IgD-negative memory B cell (primary cell): ENCODE measurements at regions not wholly inside any gene's neighbourhood (a gene's known extent, or its start where the extent isn't known, plus 50 kb on each side); places are given as distances from the start of the nearest gene placed in this dataset.
A peak's percentile ranks its signal among the peaks of the same experiment; 100 is the strongest.

Source experiments
- H3K27ac Mint-ChIP-seq, 3 donors: one replicate each; pipeline ENCODE4 v1.8.0; 2020 to 2022; ENCODE audit warnings: mild to moderate bottlenecking in 3 of 3, mixed read lengths in 3 of 3, moderate library complexity in 1 of 3
- H3K27me3 Mint-ChIP-seq: one replicate; pipeline ENCODE4 v1.8.0; 2021; ENCODE audit warnings: mixed read lengths
- H3K36me3 Mint-ChIP-seq: one replicate; pipeline ENCODE4 v1.8.0; 2020; ENCODE audit warnings: mild to moderate bottlenecking, mixed read lengths
- H3K4me1 Mint-ChIP-seq, 3 donors: one replicate each; pipeline ENCODE4 v1.8.0; 2020 to 2022; ENCODE audit warnings: mixed read lengths in 3 of 3, mild to moderate bottlenecking in 1 of 3
- H3K4me3 Mint-ChIP-seq, 4 donors: one replicate each; pipeline ENCODE4 v1.8.0; 2020 to 2022; ENCODE audit warnings: mild to moderate bottlenecking in 4 of 4, mixed read lengths in 4 of 4, moderate library complexity in 3 of 4
- H3K9me3 Mint-ChIP-seq, 3 donors: one replicate each; pipeline ENCODE4 v1.8.0; 2020 to 2021; ENCODE audit warnings: mixed read lengths in 3 of 3, mild to moderate bottlenecking in 1 of 3

DNA sequence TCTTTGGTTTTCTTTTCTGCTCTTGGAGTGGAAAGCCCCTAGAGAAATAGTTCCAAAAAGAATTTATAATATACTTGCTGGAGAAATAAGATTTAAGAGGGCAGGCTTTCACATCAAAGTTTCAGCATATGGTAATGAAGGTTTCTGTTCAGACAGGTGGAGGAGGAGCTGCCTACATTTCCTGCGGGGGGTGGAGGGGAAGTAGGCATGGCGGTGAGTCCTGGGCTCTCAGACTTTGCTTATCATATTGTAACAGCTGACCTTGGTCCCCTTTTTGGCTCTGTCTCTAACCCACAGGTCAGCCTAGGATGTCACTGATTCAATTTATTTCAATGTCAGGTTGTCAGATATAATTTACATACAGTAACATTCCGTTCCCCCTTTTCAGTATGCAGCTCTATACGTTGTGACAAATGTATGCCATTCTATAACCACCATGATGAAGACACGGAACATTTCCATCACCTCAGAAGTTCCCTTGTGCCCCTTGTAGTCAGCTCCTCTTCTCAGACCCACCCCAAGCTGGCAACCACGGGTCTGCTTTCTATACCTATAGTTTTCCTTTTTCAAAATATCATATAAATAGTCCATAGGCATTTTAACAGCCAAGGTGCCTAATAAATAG is 77.6 kb upstream of the GGTLC1 start:
- H3K9me3 Mint-ChIP-seq, result peaks cover 0 to 18% (median 4%) of the 10 kb centered on the region in 3 donors

DNA sequence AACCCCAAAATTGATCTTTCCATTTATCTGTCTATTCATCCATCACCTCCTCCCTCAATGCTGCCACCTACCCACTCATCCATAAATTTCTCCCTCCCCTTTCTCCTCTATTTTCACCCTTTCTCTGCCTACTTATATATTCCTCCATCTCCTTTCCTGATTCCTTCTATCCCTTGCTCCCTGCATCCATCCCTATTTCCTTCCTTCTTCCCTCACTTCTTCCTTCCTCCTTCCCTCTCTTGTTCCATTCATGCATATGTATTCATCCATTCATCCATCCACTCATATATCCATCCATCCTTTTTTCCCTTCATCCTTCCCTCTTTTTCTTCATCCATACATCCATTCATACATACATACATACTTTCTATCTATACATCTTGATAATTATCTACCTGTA is 76.3 kb upstream of the GGTLC1 start:
- Mint-ChIP-seq H3K9me3 (peaks cover 0 to 7% (median 0%) of the 10 kb centered on the region in 3 donors), H3K27me3 (peaks cover 1% of the 10 kb centered on the region), H3K36me3 (no peaks in the 10 kb centered on the region), H3K4me3 (no peak overlapping the region), H3K4me1 (no peaks in the 10 kb centered on the region), H3K27ac (no peak overlapping the region)

More for the DNA sequence above, 77.6 kb upstream of the GGTLC1 start:
- no peaks in the 10 kb centered on the region for H3K36me3 Mint-ChIP-seq
- H3K4me3 Mint-ChIP-seq, result peak overlapping the region in 1 of 4 donors; percentile 66
- H3K27me3 Mint-ChIP-seq, result peaks cover 1% of the 10 kb centered on the region
- H3K27ac Mint-ChIP-seq, result no peak overlapping the region
- H3K4me1 Mint-ChIP-seq, result no peaks in the 10 kb centered on the region

DNA sequence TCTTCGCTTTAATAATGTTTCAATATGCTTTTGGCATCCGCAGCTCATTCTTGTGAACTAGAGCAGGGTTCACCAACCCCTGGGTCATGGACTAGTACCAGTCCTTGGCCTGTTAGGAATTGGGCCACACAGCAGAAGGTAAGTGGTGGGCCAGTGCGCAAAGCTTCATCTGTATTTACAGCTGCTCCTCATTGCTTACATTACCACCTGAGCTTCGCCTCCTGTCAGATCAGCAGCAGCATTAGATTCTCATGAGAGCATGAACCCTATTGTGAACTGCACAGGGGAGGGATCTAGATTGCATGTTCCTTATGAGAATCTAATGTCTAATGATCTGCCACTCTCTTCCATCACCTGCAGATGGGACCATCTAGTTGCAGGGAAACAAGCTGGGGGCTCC is 75.5 kb upstream of the GGTLC1 start:
- Mint-ChIP-seq H3K4me1 (no peaks in the 10 kb centered on the region), H3K4me3 (peak overlapping the region in 1 of 4 donors; percentile 23), H3K27me3 (peaks cover 1% of the 10 kb centered on the region), H3K27ac (no peak overlapping the region), H3K36me3 (no peaks in the 10 kb centered on the region), H3K9me3 (peaks cover 0 to 3% (median 0%) of the 10 kb centered on the region in 3 donors)

DNA sequence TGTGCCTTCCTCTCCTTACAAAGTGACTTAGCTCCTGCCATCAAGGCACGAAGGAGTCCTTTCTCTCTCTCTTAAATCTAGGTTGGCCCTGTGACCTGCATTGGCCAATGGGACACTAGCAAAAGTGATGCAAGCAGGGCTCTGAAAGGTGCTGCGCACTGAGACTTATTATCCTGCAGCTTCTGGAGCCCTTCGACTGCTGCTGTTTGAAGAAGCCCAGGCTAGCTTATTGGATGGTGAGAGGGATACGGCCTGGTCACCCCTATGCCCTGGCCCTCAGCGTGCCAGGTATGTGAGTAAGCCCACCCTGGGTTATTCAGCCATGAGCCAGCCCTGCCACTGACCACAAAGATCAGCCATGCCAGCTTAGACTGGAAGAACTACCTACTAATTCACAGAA is 74.5 kb upstream of the GGTLC1 start:
- Mint-ChIP-seq H3K27ac (no peak overlapping the region), H3K4me1 (no peaks in the 10 kb centered on the region), H3K9me3 (peaks cover 0 to 3% (median 0%) of the 10 kb centered on the region in 3 donors), H3K36me3 (no peaks in the 10 kb centered on the region), H3K4me3 (no peak overlapping the region), H3K27me3 (peaks cover 1% of the 10 kb centered on the region)

DNA sequence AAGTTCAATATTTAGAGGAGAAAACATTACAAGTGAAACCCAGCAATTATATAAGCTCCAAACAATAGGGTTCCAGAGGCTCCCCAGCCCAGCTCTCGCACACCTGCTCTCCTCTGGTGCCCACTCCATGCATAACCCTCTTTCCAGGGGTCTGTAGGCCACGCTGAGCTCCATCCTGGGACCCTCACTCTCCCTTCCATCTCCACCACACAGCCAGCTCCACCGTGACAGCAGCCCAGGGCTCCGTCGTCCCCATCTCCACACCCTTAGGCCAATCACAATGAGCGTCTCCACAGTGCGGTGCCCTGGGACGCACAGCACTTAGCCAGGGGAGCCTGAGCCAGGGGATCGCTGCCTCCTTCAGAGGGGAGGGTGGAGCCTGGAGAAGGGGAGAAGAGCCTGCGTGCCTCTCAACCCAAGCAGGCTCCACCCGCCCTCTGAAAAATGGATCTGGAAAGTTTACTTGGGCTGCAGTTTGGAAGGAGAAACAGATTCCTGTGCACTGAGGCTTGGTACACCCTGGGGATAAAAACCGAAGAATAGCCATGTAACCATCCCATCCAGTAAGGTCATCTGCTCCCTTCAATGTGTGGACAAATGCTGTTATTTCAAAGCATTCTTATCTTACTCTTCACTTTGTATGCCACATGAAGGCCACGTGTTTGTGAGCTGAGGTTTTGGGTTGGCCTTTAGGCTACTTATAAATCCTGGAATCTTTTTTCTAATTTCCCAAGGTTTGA is 72.4 kb upstream of the GGTLC1 start:
- peaks cover 0 to 3% (median 0%) of the 10 kb centered on the region in 3 donors for H3K9me3 Mint-ChIP-seq

DNA sequence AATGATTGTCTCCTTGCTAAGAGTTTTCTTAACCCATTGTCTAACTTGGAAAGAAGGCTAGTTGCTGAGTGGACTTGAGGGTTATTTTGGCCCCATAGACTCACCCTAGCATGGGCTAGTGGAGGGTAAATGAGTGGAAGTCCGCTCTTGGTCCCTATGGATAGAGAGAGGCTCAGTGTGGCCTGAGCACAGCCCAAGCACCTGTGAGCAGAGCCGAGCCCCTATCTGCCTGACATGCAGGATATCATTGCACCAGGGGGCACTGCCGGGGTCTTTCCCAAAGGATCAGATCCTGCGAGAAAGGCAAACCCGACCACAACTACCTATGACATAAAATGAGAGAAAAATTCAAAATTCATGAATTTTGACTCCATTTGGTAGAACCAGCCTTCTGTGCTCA is 70.6 kb upstream of the GGTLC1 start:
- Mint-ChIP-seq H3K27ac (no peak overlapping the region), H3K36me3 (no peaks in the 10 kb centered on the region), H3K27me3 (peaks cover 3% of the 10 kb centered on the region), H3K4me1 (no peaks in the 10 kb centered on the region), H3K4me3 (no peak overlapping the region), H3K9me3 (peaks cover 0 to 3% (median 0%) of the 10 kb centered on the region in 3 donors)

More for the DNA sequence above, 72.4 kb upstream of the GGTLC1 start:
- no peaks in the 10 kb centered on the region for H3K4me1 Mint-ChIP-seq
- no peaks in the 10 kb centered on the region for H3K27me3 Mint-ChIP-seq
- H3K4me3 Mint-ChIP-seq, result no peak overlapping the region
- no peak overlapping the region for H3K27ac Mint-ChIP-seq
- no peaks in the 10 kb centered on the region for H3K36me3 Mint-ChIP-seq

DNA sequence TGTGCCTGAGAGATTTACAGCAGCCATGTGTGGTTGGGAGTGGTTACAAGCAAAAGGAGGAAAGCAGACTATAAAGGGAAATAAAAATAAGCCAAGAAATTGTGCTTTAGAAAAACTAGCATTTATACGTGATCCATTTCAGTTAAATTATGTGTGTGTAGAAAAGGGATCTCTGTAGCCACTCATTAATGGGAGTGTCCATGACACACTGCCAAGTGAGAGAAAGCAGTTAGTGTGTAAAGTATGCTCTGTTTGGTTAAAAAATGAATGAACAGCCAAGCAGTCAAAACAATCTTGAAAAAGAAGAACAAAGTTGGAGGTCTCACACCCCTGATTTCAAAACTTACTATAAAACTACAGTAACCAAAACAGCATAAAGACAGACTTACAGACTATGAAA is 67.9 kb upstream of the GGTLC1 start:
- Mint-ChIP-seq H3K27ac (no peak overlapping the region), H3K4me3 (no peak overlapping the region)

DNA sequence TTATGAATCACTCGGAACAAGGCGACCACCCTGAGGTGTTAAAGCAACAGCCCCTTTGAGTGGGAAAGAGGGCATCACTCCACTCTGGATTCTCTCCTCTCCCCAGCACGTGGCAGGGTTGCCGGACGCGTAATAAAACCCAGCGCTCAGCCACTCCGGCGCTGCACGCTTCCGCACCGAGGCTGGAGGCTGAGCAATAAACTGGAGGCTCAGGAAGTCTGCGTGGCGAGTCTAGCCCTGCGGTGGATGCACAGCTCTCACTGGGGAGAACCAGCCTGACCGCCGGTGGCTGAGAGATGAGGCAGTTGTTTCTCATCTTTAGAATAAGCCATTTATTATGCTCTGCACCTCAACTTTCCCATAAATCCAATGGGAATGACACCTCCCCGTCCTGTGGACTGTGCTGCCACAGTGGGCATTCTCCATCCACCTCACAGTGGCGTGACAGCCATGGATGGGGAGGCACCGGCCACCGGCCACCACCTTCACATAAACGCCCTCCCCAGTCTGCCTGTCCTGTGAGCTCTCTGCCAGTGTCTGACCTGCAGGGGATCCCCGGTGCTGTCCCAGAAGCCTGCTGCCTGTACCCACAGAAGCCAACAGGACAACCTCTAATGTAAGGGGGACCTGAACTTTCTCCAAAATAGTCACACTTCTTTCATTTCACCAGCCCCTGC is 64.2 kb upstream of the GGTLC1 start:
- Mint-ChIP-seq H3K36me3 (peaks cover 1% of the 10 kb centered on the region), H3K27me3 (peaks cover 3% of the 10 kb centered on the region), H3K27ac (no peak overlapping the region), H3K4me3 (no peak overlapping the region), H3K9me3 (no peaks in the 10 kb centered on the region), H3K4me1 (no peaks in the 10 kb centered on the region)

More for the DNA sequence above, 67.9 kb upstream of the GGTLC1 start:
- peaks cover 3% of the 10 kb centered on the region for H3K27me3 Mint-ChIP-seq
- no peaks in the 10 kb centered on the region for H3K36me3 Mint-ChIP-seq
- H3K4me1 Mint-ChIP-seq, result no peaks in the 10 kb centered on the region
- H3K9me3 Mint-ChIP-seq, result peaks cover 0 to 3% (median 0%) of the 10 kb centered on the region in 3 donors

DNA sequence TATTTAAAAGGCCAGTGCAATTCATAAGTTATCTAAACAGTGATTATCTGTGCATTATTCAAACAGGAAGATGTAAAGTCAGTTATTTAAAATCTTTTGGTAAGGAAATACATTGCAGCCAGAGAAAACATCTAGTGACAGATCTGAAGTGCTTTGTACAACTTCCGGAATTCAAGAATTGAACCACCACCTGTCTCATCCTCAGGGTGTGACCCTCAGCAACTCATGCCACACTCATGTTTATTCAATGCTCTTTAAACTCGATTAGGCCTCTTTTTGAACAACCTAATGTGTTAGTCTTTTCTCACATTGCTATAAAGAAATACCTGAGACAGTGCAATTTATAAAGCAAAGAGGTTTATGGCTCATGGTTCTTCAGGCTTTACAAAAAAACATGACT is 62.6 kb upstream of the GGTLC1 start:
- Mint-ChIP-seq H3K4me1 (no peaks in the 10 kb centered on the region), H3K4me3 (no peak overlapping the region), H3K36me3 (peaks cover 1% of the 10 kb centered on the region), H3K27ac (peak overlapping the region in 1 of 3 donors; percentile 33), H3K27me3 (peaks cover 3% of the 10 kb centered on the region), H3K9me3 (no peaks in the 10 kb centered on the region)

DNA sequence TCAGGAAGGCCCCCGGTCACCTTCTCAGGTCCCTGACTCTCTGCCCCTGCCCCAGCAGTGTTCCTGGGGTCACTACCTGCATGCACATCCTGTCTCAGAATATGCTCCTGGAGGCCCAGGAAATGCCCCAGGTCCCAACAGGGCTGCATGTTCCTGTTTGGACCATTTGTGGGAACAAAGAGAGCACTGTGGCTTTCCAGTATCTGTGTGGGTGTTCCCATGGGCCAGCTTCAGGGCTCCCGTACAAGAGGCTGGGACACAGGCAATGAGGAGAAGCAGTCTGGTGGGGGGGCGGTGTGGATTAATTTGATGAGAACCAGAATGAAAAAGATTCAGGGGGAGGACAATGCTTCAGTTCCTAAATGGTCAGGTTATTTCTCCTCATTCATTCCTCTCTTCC is 61.5 kb upstream of the GGTLC1 start:
- no peaks in the 10 kb centered on the region for H3K9me3 Mint-ChIP-seq
- no peak overlapping the region for H3K27ac Mint-ChIP-seq
- no peak overlapping the region for H3K4me3 Mint-ChIP-seq
- peaks cover 1% of the 10 kb centered on the region for H3K36me3 Mint-ChIP-seq
- no peaks in the 10 kb centered on the region for H3K4me1 Mint-ChIP-seq
- no peaks in the 10 kb centered on the region for H3K27me3 Mint-ChIP-seq

DNA sequence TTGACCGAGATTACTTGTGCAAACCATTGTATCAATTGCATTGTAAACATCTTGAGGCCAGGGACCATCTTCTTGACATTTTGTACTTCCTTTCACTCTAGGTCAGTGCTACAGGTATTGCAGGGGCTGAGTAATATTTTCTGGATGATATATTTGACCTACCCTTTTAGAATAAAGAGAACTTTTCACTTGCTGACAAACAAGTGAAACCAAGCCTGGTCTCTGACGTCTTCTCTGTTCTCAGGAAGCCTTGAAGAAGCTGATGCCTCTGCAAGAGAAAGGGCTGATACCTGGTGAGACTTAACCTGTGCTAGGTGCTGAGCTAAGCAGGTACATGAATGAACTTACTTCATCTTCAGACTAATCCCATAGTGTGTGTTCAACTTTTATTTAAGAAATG is 60.5 kb upstream of the GGTLC1 start:
- Mint-ChIP-seq H3K27me3 (no peaks in the 10 kb centered on the region), H3K4me1 (no peaks in the 10 kb centered on the region), H3K4me3 (no peak overlapping the region), H3K27ac (no peak overlapping the region), H3K9me3 (no peaks in the 10 kb centered on the region), H3K36me3 (peaks cover 1% of the 10 kb centered on the region)

DNA sequence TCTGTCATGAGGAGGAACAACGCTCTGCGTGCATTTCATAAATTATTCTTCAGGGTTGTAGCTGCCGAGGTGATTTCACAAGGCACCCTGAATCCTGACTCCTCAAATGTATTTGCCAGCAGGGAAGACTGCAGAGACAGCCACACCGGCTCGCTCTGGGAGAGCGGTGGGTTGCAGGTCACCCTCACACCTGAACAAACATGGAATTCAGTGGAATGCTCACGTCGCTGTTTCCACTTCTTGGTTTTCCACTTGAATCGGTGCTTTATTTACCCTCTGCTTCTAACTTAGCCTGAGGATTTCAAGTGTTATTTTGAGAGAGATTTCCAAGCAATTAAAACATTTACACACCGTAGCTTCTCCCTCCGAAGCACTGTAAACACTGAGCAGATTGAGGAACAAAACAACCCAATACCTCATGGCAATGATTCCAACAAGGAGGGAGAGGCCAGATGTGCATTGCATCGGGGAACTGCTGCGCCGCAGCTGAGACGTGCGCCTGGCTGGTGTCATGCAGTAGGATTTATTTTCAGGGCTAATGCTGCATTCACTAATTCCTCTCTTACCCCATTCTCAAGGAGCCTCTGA is 59.5 kb upstream of the GGTLC1 start:
- H3K4me3 Mint-ChIP-seq, result no peak overlapping the region
- H3K36me3 Mint-ChIP-seq, result peaks cover 1% of the 10 kb centered on the region
- H3K27ac Mint-ChIP-seq, result no peak overlapping the region
- no peaks in the 10 kb centered on the region for H3K9me3 Mint-ChIP-seq
- H3K4me1 Mint-ChIP-seq, result no peaks in the 10 kb centered on the region
- H3K27me3 Mint-ChIP-seq, result no peaks in the 10 kb centered on the region

DNA sequence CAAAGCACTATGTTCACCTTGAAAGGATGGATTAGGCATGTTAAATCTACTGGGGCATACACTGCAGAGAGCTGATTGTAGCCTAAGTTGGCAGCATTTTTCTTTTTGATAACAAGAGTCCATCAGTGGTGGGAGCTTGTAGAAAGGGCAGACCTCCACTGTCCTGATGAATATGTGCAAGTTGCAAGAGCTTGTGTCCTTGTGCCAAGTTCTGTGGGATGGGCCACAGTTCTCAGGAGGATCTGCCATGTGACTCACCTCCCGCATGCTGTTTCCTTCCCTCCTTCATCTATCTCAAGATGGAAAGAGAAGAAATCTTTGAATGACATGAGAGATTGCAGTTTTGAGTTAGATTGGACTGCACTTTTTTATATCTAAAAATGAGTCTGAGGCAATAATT is 58.3 kb upstream of the GGTLC1 start:
- peaks cover 1% of the 10 kb centered on the region for H3K36me3 Mint-ChIP-seq
- no peaks in the 10 kb centered on the region for H3K9me3 Mint-ChIP-seq
- no peak overlapping the region for H3K27ac Mint-ChIP-seq
- H3K4me3 Mint-ChIP-seq, result no peak overlapping the region
- H3K4me1 Mint-ChIP-seq, result no peaks in the 10 kb centered on the region
- no peaks in the 10 kb centered on the region for H3K27me3 Mint-ChIP-seq

DNA sequence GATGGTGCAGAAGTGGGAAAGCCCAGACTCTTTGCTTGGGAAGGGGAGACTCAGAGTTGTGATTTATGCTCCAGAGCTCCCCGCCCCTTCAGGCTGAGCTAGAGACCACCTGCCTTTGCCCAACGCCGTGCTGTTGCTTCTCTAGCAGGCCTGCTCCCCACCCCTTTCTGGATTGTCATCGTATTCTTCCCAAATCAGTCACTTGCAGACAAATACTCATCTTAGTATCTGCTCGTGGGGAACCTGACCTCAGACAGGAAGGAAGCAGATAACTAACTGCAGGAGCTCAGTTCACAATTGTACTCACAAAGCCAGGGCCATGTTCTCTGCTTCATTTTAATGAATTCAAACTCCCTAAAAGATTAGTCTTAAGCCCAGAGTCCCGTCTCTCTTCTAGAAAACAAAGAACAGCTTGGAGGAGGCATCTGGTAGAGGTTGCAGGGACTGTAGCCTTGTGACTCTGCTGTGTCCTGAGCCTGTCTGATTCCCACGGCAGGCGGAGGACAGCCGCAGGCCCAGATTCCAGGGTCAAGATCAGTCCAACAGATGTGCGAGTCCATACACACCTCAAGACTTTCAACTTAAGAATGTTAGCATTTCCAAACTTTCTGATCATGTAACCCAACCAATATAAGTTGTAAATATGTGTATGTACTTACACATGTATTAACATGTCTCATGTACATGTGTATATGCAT is 57.2 kb upstream of the GGTLC1 start:
- Mint-ChIP-seq H3K27me3 (no peaks in the 10 kb centered on the region), H3K4me1 (no peaks in the 10 kb centered on the region), H3K27ac (no peak overlapping the region), H3K36me3 (peaks cover 1% of the 10 kb centered on the region), H3K4me3 (no peak overlapping the region), H3K9me3 (no peaks in the 10 kb centered on the region)

DNA sequence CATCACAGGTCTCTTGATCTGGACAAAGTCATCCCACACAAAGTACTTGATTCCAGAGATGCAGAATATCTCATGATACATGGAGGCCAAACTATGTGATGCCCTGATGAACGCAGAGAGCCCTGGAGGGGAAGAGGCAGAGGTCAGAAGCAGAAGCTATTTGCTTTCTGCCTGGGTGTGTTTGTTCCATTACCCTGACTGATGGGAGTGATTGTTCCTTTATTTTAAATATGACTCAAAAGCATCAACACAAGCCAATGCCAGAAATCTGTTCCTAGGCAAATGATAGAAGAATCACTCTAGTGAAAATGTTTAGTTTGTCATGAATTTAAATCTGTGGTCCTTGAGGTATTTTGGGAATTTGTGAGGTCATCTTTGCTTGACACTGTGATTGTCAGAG is 54.7 kb upstream of the GGTLC1 start:
- peaks cover 2% of the 10 kb centered on the region for H3K27me3 Mint-ChIP-seq
- no peaks in the 10 kb centered on the region for H3K4me1 Mint-ChIP-seq
- H3K27ac Mint-ChIP-seq, result no peak overlapping the region
- H3K9me3 Mint-ChIP-seq, result no peaks in the 10 kb centered on the region
- no peak overlapping the region for H3K4me3 Mint-ChIP-seq
- H3K36me3 Mint-ChIP-seq, result no peaks in the 10 kb centered on the region
